ENCODE measurements at regions not wholly inside any gene's neighbourhood (a gene's known extent, or its start where the extent isn't known, plus 50 kb on each side); places are given as distances from the start of the nearest gene placed in this dataset.
A peak's percentile ranks its signal among the peaks of the same experiment; 100 is the strongest.
"Not testable (repeated sequence)": the region's sequence is repeated elsewhere in the genome, so short reads cannot be mapped to it uniquely, and the experiment has no call there.

DNA sequence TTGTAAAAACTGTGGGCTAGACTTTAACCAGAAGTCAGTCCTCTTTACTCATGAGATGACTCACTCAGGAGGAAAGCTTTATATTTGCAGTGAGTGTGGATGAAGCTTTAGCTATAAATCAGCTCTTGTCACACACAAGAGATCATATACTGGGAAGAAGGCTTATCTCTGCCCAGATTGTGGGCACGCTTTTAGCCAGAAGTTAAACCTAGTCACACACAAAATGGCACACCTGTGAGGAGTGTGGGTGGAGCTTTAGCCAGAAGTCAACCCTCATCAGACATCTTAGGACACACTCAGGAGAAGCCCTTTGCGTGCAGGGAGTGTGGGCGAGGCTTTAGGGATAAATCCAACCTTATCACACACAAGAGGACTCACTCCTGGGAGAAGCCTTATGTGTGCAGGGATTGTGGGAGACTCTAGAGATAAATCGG is 706.9 kb upstream of the LUZP2 start:
- no peak overlapping the region for H4K8ac ChIP-seq (ENCODE audit: low read length)
- no peaks in the 10 kb centered on the region for H3K9me3 ChIP-seq (ENCODE audit: control insufficient read depth, low read length)
- H3K23ac ChIP-seq (ENCODE audit: low read length in 2 of 2), result no peak overlapping the region
- peak overlapping the region in 1 of 2 experiments; percentile 77 for H2BK12ac ChIP-seq (ENCODE audit: low read length in 2 of 2)
- WGBS, result no CpG with 5 or more reads among the region's 4 CpGs
- H2BK15ac ChIP-seq (ENCODE audit: low read depth, poor library complexity, severe bottlenecking), result no peak overlapping the region
- peak overlapping the region in 1 of 2 experiments; percentile 11 for H3K4ac ChIP-seq (ENCODE audit: low read depth in 1 of 2, low read length in 2 of 2)
- peak; percentile 85 for DNase-seq
- H2AK5ac ChIP-seq (ENCODE audit: low read length, severe bottlenecking), result peak overlapping the region; percentile 49
- H3K27me3 ChIP-seq (ENCODE audit: control insufficient read depth in 1 of 2, insufficient read depth in 1 of 2, low read length in 2 of 2), result peaks cover 0 to 2% of the 10 kb centered on the region in 2 experiments
- H3K14ac ChIP-seq (ENCODE audit: low read length in 2 of 2), result no peak overlapping the region
- no peak overlapping the region for H2BK5ac ChIP-seq (ENCODE audit: low read depth, low read length, poor library complexity, severe bottlenecking)
- H3K4me1 ChIP-seq (ENCODE audit: control insufficient read depth, insufficient read depth, low read depth, low read length), result no peaks in the 10 kb centered on the region
- no peak overlapping the region for H3K4me2 ChIP-seq (ENCODE audit: low read length, poor library complexity, severe bottlenecking)
- H3K9ac ChIP-seq (ENCODE audit: low read length), result no peak overlapping the region
- no peak overlapping the region for H4K91ac ChIP-seq (ENCODE audit: low read length)
- no peak overlapping the region for H2BK120ac ChIP-seq (ENCODE audit: low read depth, low read length)
- no peak overlapping the region for H3K4me3 ChIP-seq (ENCODE audit: insufficient read depth in 1 of 2, low read depth in 1 of 2, low read length in 2 of 2)
- H3K27ac ChIP-seq (ENCODE audit: low read length, poor library complexity, severe bottlenecking), result no peak overlapping the region
- peak overlapping the region in 1 of 2 experiments; percentile 6 for H3K18ac ChIP-seq (ENCODE audit: low read depth in 1 of 2, low read length in 2 of 2)
- no peak overlapping the region for H2AFZ ChIP-seq (ENCODE audit: low read depth, low read length)
- no peaks in the 10 kb centered on the region for H3K79me1 ChIP-seq (replicated peaks; ENCODE audit: low read length, poor library complexity, severe bottlenecking)
- H3K36me3 ChIP-seq (ENCODE audit: control insufficient read depth in 1 of 2, insufficient read depth in 2 of 2, low read depth in 1 of 2, low read length in 2 of 2), result no peaks in the 10 kb centered on the region

DNA sequence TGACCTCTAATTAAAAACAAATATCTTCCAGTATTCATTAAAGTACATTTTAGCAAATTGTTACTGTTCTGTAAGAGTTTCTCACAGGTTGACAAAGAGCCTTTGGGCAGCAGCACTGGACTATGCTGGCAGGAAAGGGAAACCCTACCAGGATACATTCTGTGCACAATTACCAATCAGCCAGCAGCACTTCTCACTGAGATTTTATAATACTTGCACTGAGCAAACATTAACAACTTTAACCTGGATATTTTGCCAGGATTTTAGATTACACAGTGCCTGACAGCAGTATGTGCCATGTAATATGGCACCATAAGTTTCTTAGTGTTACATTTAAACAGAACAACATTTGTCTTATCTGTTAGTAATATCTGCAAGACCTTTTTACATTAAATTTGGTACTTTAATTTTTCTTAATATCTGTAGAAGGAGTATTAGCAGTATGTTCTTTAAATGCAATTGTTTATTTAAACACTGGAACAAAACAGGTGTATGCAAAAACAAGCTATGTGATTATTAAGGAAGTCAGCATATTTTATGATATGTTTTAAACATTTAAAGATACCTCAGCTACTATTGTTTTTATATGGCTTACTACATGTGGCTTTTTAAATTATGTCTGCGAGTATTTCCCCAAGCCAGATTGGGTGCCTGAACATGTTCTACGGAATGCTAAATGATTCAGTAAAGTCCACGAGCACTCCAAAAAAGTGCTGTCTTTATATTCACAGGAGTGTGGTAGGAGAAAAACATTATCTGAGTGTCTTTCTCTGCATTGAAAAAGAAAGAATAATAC is 699.0 kb upstream of the LUZP2 start:
- Histone ChIP-seq H3K4me2 (ENCODE audit: low read length, poor library complexity, severe bottlenecking) (no peak overlapping the region), H2BK120ac (ENCODE audit: low read depth, low read length) (no peak overlapping the region), H2BK12ac (ENCODE audit: low read length in 2 of 2) (no peak overlapping the region), H3K27me3 (ENCODE audit: control insufficient read depth in 1 of 2, insufficient read depth in 1 of 2, low read length in 2 of 2) (peaks cover 0 to 2% of the 10 kb centered on the region in 2 experiments), H3K36me3 (ENCODE audit: control insufficient read depth in 1 of 2, insufficient read depth in 2 of 2, low read depth in 1 of 2, low read length in 2 of 2) (no peaks in the 10 kb centered on the region), H3K4ac (ENCODE audit: low read depth in 1 of 2, low read length in 2 of 2) (no peak overlapping the region), H4K8ac (ENCODE audit: low read length) (no peak overlapping the region), H3K9me3 (ENCODE audit: control insufficient read depth, low read length) (no peaks in the 10 kb centered on the region), H3K4me1 (ENCODE audit: control insufficient read depth, insufficient read depth, low read depth, low read length) (no peaks in the 10 kb centered on the region), H3K23ac (ENCODE audit: low read length in 2 of 2) (no peak overlapping the region), H3K9ac (ENCODE audit: low read length) (no peak overlapping the region), H2AFZ (ENCODE audit: low read depth, low read length) (no peak overlapping the region), H3K27ac (ENCODE audit: low read length, poor library complexity, severe bottlenecking) (no peak overlapping the region), H2AK5ac (ENCODE audit: low read length, severe bottlenecking) (no peak overlapping the region), H2BK15ac (ENCODE audit: low read depth, poor library complexity, severe bottlenecking) (no peak overlapping the region), H4K91ac (ENCODE audit: low read length) (no peak overlapping the region), H3K79me1 (replicated peaks; ENCODE audit: low read length, poor library complexity, severe bottlenecking) (no peaks in the 10 kb centered on the region), H2BK5ac (ENCODE audit: low read depth, low read length, poor library complexity, severe bottlenecking) (no peak overlapping the region), H3K14ac (ENCODE audit: low read length in 2 of 2) (no peak overlapping the region), H3K4me3 (ENCODE audit: insufficient read depth in 1 of 2, low read depth in 1 of 2, low read length in 2 of 2) (no peak overlapping the region), H3K18ac (ENCODE audit: low read depth in 1 of 2, low read length in 2 of 2) (no peak overlapping the region)
- 97% methylated on average over 3 of the region's 3 CpGs for WGBS
- DNase-seq, result no peak

DNA sequence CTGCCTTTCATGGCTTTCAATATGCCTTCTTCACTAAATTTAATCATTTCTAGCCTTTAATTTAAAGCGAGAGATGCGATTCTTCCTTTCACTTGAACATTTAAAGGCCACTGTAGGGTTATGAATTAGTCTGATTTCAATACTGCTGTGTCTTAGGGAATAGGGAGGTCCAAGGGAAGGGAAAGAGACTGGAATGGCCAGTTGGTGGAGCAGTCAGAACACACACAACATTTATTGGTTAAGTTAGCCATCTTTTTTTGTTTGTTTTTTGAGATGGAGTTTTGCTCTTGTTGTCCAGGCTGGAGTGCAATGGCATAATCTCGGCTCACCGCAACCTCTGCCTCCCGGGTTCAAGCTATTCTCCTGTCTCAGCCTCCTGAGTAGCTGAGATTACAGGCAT is 662.5 kb upstream of the LUZP2 start:
- H3K4ac ChIP-seq (ENCODE audit: low read depth in 1 of 2, low read length in 2 of 2); H3K79me1 ChIP-seq (replicated peaks; ENCODE audit: low read length, poor library complexity, severe bottlenecking); H3K9ac ChIP-seq (ENCODE audit: low read length); H3K4me3 ChIP-seq (ENCODE audit: insufficient read depth in 1 of 2, low read depth in 1 of 2, low read length in 2 of 2); H2BK5ac ChIP-seq (ENCODE audit: low read depth, low read length, poor library complexity, severe bottlenecking); H2AK5ac ChIP-seq (ENCODE audit: low read length, severe bottlenecking); H2BK120ac ChIP-seq (ENCODE audit: low read depth, low read length); H2BK12ac ChIP-seq (ENCODE audit: low read length in 2 of 2); H2BK15ac ChIP-seq (ENCODE audit: low read depth, poor library complexity, severe bottlenecking); H4K91ac ChIP-seq (ENCODE audit: low read length); H3K4me2 ChIP-seq (ENCODE audit: low read length, poor library complexity, severe bottlenecking); H3K27ac ChIP-seq (ENCODE audit: low read length, poor library complexity, severe bottlenecking); H3K9me3 ChIP-seq (ENCODE audit: control insufficient read depth, low read length); H3K18ac ChIP-seq (ENCODE audit: low read depth in 1 of 2, low read length in 2 of 2); H3K4me1 ChIP-seq (ENCODE audit: control insufficient read depth, insufficient read depth, low read depth, low read length); H3K27me3 ChIP-seq (ENCODE audit: control insufficient read depth in 1 of 2, insufficient read depth in 1 of 2, low read length in 2 of 2); H2AFZ ChIP-seq (ENCODE audit: low read depth, low read length); H3K23ac ChIP-seq (ENCODE audit: low read length in 2 of 2); H3K36me3 ChIP-seq (ENCODE audit: control insufficient read depth in 1 of 2, insufficient read depth in 2 of 2, low read depth in 1 of 2, low read length in 2 of 2); H4K8ac ChIP-seq (ENCODE audit: low read length); H3K14ac ChIP-seq (ENCODE audit: low read length in 2 of 2): not testable (repeated sequence)
- peak; percentile 24 for DNase-seq
- WGBS, result 98% methylated on average over 5 of the region's 5 CpGs

DNA sequence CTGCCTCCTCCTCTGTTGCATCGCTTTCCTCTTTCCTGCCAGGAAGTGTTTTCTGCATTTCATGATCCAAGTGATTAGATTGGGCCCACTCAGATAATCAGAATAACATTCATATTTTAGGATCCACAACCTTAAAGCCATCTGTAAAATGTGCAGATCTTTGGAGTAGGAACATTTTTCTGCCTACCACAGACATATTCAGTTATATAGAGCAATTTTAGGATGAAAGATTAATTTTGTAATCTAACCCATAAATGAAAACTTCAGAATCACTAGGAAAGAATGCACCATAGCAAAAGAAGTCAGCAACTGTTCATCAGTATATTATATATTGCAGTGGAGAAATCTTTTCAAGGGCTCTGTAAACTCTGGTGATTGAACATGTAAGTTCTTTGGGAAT is 659.9 kb upstream of the LUZP2 start:
- H2AFZ ChIP-seq (ENCODE audit: low read depth, low read length), result no peak overlapping the region
- no peak overlapping the region for H2BK120ac ChIP-seq (ENCODE audit: low read depth, low read length)
- H2BK15ac ChIP-seq (ENCODE audit: low read depth, poor library complexity, severe bottlenecking), result no peak overlapping the region
- H3K27me3 ChIP-seq (ENCODE audit: control insufficient read depth in 1 of 2, insufficient read depth in 1 of 2, low read length in 2 of 2), result no peaks in the 10 kb centered on the region
- no peak overlapping the region for H3K23ac ChIP-seq (ENCODE audit: low read length in 2 of 2)
- H2BK5ac ChIP-seq (ENCODE audit: low read depth, low read length, poor library complexity, severe bottlenecking), result no peak overlapping the region
- H3K27ac ChIP-seq (ENCODE audit: low read length, poor library complexity, severe bottlenecking), result no peak overlapping the region
- H3K4me2 ChIP-seq (ENCODE audit: low read length, poor library complexity, severe bottlenecking), result no peak overlapping the region
- no peak overlapping the region for H2AK5ac ChIP-seq (ENCODE audit: low read length, severe bottlenecking)
- H2BK12ac ChIP-seq (ENCODE audit: low read length in 2 of 2), result no peak overlapping the region
- H3K9me3 ChIP-seq (ENCODE audit: control insufficient read depth, low read length), result no peaks in the 10 kb centered on the region
- H4K8ac ChIP-seq (ENCODE audit: low read length), result no peak overlapping the region
- no peak overlapping the region for H3K14ac ChIP-seq (ENCODE audit: low read length in 2 of 2)
- no peak overlapping the region for H3K4ac ChIP-seq (ENCODE audit: low read depth in 1 of 2, low read length in 2 of 2)
- no peaks in the 10 kb centered on the region for H3K4me1 ChIP-seq (ENCODE audit: control insufficient read depth, insufficient read depth, low read depth, low read length)
- 100% methylated on average over 1 of the region's 1 CpG for WGBS
- H3K36me3 ChIP-seq (ENCODE audit: control insufficient read depth in 1 of 2, insufficient read depth in 2 of 2, low read depth in 1 of 2, low read length in 2 of 2), result no peaks in the 10 kb centered on the region
- no peak overlapping the region for H4K91ac ChIP-seq (ENCODE audit: low read length)
- H3K4me3 ChIP-seq (ENCODE audit: insufficient read depth in 1 of 2, low read depth in 1 of 2, low read length in 2 of 2), result no peak overlapping the region
- no peak overlapping the region for H3K9ac ChIP-seq (ENCODE audit: low read length)
- H3K18ac ChIP-seq (ENCODE audit: low read depth in 1 of 2, low read length in 2 of 2), result no peak overlapping the region
- H3K79me1 ChIP-seq (replicated peaks; ENCODE audit: low read length, poor library complexity, severe bottlenecking), result no peaks in the 10 kb centered on the region
- DNase-seq, result no peak
